Ammon's horn (tissue), 1 donor: ENCODE measurements at regions not wholly inside any gene's neighbourhood (a gene's known extent, or its start where the extent isn't known, plus 50 kb on each side); places are given as distances from the start of the nearest gene placed in this dataset.
"Not testable (repeated sequence)": the region's sequence is repeated elsewhere in the genome, so short reads cannot be mapped to it uniquely, and the experiment has no call there.

Experiments used
- DNase-seq: peaks from one replicate; pipeline ENCODE4 v3.0.0-alpha.2; 2016; ENCODE audit warnings: low spot score

DNA sequence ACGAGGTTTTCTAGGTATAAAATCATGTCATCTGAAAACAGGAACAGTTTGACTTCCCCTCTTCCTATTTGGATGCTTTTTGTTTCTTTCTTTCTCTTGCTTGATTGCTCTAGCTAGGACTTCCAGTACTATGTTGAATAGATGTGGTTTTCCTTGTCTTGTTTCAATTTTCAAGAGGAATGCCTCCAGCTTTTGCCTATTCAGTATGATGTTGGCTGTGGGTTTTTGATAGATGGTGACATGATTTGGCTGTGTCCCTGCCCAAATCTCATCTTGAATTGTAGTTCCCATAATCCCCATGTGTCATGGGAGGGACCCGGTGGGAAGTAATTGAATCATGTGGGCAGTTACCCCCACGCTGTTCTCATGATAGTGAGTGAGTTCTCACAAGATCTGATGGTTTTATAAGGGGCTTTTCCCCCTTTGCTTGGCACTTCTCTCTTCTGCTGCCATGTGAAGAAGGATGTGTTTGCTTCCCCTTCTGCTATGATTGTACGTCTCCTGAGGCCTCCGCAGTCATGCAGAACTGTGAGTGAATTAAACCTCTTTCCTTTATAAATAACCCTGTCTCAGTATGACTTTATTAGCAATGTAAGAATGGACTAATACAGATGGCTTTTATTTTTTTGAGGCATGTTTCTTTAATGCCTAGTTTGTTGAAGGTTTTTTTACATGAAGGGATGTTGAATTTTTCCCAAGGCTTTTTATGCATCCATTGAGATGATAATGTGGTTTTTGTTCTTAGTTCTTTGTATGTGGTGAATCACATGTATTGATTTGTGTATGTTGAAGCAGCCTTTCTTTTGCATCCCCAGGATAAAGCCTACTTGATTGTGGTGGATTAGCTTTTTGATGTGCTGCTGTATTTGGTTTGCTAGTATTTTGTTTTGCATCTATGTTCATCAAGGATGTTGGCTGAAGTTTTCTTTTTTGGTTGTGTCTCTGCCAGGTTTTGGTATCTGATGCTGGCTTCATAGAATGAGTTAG lies 239.1 kb downstream of the THBS2 start:
- no peak for DNase-seq

DNA sequence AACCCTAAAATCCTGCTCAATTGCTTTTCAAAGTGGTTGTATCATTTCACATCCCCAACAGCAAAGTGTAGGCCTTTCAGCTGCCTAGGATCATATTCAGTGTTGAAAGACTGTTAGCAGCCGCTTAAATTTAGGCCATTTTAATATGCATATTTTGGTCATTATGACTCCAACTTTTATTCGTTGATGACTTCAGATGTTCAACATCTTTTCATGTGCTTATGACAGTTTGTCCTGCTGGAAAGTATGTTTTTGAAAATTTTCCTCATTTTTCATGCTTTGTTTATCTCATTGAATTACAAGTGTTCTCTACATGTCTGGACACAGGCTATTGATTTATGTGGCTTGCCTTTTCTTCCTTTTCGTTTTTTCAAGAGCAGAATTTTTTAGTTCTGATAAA lies 244.0 kb downstream of the THBS2 start:
- no peak for DNase-seq

- DNase-seq = peak; percentile 45
These were observed 244.9 kb downstream of the THBS2 start for GRCh38 chr6:169008641-169009257.

- DNase-seq = no peak
These were observed 248.5 kb downstream of the THBS2 start for GRCh38 chr6:169005166-169005565.

- no peak for DNase-seq
These were observed 253.6 kb downstream of the THBS2 start for GRCh38 chr6:169000022-169000421.

GRCh38 chr6:168999392-168999791 lies 254.3 kb downstream of the THBS2 start:
- no peak for DNase-seq

- no peak for DNase-seq
These were observed 257.4 kb downstream of the THBS2 start for GRCh38 chr6:168996356-168996625.

DNA sequence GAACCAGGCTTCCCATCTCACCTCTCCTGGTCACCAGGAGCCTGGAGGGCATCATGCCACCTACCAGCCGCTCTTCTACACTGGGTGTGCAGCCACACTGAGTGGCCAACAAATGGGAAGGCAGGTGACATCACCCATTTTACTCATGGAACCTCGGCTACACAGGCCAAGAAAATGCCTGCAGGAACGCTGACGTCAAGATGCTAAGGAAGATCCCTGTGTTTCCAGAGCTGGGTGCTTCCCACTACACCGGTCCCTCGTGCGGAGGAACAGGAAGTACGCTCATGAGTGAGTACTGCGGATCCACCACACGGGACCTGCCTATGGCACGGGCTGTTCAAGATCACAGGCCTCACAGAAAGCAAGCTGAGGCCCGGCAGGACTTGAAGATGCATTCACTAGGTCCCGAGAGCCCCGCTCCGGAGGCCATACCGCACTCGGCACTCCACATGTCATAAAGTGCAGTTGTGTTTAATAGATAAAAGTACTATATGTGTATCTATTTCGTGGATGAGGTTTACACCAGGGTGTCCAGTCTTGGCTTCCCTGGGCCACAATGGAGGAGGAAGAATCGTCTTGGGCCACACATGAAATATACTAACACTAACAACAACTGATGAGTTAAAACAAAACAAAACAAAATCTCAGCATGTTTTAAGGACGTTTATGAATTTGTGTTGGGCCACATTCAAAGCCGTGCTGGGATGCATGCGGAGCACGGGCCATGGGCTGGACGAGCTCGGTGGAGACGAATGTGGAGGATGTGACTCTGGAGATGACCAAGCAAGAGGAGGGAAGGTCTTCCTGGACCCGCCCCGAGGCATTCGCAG lies 257.9 kb downstream of the THBS2 start:
- DNase-seq = no peak

GRCh38 chr6:168994956-168995355 lies 258.7 kb downstream of the THBS2 start:
- DNase-seq = no peak

- no peak for DNase-seq
These were observed 261.1 kb downstream of the THBS2 start for GRCh38 chr6:168992446-168993144.

DNA sequence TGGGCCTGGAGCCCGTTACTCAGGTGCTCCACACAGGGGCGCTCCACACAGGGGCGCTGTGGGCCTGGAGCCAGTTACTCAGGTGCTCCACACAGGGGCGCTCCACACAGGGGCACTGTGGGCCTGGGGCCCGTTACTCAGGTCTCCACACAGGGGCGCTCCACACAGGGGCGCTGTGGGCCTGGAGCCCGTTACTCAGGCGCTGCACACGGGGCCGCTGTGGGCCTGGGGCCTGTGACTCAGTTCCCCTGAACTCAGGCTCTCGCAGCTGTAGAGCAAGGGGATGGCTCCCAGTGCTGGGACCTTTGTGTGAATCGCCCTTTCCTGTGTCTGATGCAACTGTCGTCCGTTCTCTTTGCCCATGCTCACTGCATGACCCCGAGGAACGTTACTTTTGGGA lies 262.0 kb downstream of the THBS2 start:
- DNase-seq = not testable (repeated sequence)

GRCh38 chr6:168990019-168990751 lies 263.5 kb downstream of the THBS2 start:
- no peak for DNase-seq

DNA sequence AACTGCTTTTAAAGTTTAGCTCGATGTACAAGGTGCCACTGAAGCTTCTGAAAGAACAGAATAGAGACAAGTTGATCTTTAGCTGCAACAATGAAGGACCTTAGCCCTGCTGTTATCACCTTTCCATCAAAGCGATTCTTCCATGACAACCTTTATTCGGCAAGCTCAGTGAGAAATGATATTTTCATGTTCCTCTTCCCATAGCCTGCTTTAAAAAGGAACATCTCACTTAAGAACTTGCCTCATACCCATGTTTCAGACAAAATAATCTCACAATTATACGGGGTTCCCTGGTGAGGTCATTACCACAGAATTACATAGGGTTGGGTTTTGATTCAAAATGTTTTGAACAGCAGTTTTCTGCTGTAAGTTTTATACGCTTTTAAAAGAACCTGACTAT lies 264.2 kb downstream of the THBS2 start:
- no peak for DNase-seq

DNA sequence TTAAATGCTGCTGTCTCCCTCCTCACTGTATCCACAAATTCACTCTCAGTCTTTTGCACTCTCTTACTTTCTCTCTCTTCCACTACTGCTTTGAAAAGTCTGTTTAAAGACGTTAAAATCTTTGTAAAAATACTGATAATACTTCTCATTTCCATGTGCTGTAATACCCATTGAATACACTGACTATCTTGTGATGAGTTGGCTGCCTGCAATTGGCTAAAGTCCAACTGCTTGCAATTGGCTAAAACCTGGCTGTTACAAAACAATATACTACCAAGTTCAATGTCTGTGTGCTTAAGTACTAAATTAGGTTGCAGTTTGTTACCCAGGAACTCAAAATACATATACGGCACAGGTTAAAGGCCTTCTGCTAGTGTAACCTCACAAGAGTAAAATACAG lies 264.8 kb downstream of the THBS2 start:
- peak; percentile 18 for DNase-seq

GRCh38 chr6:168988280-168988679 lies 265.4 kb downstream of the THBS2 start:
- DNase-seq = no peak

DNA sequence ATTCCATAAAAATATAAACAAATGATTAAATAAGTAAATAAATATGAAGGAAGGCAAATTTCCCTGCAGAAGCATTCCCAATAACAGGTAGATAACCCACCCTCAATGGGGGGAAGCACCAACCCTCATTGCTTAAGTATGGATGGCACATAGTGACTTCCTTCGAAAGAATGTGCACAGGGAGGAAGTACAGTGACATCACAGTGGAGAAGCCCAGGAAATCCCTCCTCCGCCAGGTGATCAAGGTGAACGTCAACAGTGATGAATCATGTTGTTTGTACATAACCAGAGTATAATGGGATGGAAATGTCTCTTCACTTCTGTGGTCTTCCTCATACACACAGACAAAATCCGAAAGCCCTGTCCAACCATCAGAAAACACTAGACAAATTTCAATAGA lies 267.9 kb downstream of the THBS2 start:
- no peak for DNase-seq

- no peak for DNase-seq
These were observed 269.7 kb downstream of the THBS2 start for GRCh38 chr6:168983925-168984324.

DNA sequence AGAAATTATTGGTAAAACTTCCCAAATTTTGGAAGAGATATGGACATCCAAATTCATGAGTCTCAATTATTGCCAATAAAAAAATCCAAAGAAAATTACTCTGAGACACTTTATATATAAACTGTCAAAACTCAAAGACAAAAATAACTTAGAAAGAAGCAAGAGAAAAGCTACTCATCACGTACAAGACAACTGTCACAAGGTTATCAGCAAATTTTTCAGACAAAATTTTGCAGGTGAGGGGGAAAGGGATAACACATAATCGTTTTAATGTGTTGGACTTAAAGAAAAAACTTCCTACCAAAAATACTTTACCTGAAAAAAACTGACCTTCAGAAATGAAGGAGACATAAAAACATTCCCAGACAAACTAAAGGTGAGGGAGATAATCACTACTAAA lies 272.5 kb downstream of the THBS2 start:
- no peak for DNase-seq

GRCh38 chr6:168979254-168979653 lies 274.4 kb downstream of the THBS2 start:
- no peak for DNase-seq

DNA sequence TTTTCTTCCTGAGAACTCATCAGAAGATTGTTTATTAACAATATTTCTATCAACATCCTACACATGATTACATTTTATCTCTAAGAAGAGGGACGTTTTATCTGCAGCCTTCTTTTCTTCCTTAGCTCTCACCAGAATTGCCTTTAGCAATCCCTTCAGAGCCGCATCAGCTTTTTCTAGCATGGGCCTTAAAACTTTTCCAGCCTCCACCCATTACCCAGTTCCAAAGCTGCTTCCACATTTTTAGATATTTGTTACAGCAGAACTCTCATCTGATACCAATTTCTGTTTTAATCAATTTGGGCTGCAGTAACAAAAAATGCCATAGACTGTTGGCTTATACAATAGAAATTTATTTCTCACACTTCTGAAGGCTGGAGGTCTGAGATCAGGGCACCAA lies 281.5 kb downstream of the THBS2 start:
- no peak for DNase-seq

- DNase-seq = no peak
These were observed 282.1 kb downstream of the THBS2 start for GRCh38 chr6:168971549-168971948.
